ENCODE measurements at regions not wholly inside any gene's neighbourhood (a gene's known extent, or its start where the extent isn't known, plus 50 kb on each side); places are given as distances from the start of the nearest gene placed in this dataset.

DNA sequence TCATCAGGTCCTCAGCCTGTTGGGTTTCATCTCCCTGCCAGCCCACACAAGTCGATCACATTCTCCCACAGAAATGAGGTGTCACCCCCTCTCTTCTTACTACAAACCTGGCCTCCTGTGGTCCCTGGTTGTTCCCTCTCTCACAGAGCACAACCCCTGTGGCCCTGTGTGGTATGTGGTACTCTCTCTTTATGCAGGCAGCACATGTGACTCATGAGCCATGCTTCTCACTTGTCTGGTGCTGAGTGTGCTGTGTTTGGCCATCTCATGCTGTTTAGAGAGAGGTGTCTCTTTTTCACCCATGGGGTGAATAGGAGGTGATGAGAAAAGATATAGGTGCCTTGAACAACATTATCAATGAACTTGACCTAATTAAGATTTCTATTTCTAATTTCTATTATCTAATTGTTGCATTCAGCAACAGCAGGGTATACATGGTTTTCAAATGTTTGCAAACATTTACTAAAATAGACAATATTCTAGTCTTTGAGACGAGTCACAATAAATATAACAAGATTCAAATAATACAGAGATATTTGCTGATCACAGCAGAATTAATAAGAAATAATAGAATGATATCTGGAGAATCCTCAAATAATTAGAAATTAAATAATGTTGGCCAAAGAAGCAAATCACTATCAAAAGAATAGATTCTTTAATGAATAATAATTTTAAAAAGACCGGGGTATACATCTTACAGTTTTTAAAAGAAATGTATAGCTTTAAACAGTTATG, 633.8 kb upstream of the IGFBP3 start:
- Histone ChIP-seq H3K36me3 (ENCODE audit: insufficient read depth, low read length) (no peaks in the 10 kb centered on the region), H3K27ac (no peak overlapping the region), H3K9ac (ENCODE audit: insufficient read length) (no peak overlapping the region), H3K4me3 (no peak overlapping the region), H3K9me3 (ENCODE audit: low read depth, low read length) (no peaks in the 10 kb centered on the region)
- DNase-seq (ENCODE audit: low read depth, low spot score), result no peak
- TF ChIP-seq FOXP2 (optimal IDR thresholded peaks at IDR 0.05; ENCODE audit: control extremely low read depth, extremely low read length, insufficient read depth), result no peak
- TF ChIP-seq POLR2AphosphoS5 (IDR thresholded peaks at IDR 0.05; ENCODE audit: borderline replicate concordance, low read depth, low read length), result no peak
- TF ChIP-seq EZH2 (IDR thresholded peaks at IDR 0.05), result no peak

DNA sequence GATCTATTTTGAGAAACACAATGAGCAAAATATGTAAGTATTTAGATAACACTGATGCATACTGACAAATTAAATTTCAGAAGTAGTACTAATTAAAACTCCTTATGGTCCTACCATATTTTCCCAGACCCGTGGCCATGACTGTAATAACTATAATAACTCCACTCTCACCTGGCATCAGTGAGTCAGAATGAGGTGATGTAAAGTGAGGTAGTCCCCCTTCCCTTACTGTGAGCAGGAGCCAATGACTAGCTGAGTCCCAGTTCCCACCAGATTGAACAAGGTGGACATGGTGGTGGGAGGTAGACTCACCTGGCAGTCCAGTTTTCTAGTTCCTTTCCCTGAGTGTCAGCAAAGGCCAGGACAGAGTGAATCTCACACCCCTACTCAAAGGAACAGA, 630.5 kb upstream of the IGFBP3 start:
- Histone ChIP-seq H3K36me3 (ENCODE audit: insufficient read depth, low read length) (no peaks in the 10 kb centered on the region), H3K27ac (no peak overlapping the region), H3K9ac (ENCODE audit: insufficient read length) (no peak overlapping the region), H3K4me3 (no peak overlapping the region), H3K9me3 (ENCODE audit: low read depth, low read length) (no peaks in the 10 kb centered on the region)
- TF ChIP-seq EZH2 (IDR thresholded peaks at IDR 0.05), result no peak
- no peak for DNase-seq (ENCODE audit: low read depth, low spot score)

DNA sequence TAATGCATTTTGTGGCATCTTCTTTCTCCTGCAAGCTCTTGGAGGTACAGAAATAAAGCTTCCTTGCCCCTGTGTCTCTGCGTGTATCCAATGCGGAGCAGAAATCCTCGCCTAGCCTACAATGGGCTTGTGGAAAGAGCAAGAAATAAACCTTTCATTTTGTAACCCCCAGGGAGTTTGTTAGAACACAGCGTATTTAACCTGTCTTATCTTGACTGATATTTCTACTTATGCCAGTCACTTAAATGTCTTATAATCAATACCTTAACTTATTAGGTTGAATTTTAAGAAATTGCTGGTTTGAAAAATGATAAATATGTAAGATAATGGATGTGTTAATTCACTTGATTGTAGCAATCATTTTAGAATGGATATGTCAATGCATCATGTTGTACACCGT, 629.8 kb upstream of the IGFBP3 start:
- no peak for TF ChIP-seq FOXP2 (optimal IDR thresholded peaks at IDR 0.05; ENCODE audit: control extremely low read depth, extremely low read length, insufficient read depth)
- no peak for TF ChIP-seq EZH2 (IDR thresholded peaks at IDR 0.05)
- no peak for TF ChIP-seq POLR2AphosphoS5 (IDR thresholded peaks at IDR 0.05; ENCODE audit: borderline replicate concordance, low read depth, low read length)
- H3K4me3 ChIP-seq, result no peak overlapping the region
- no peak overlapping the region for H3K27ac ChIP-seq
- H3K9ac ChIP-seq (ENCODE audit: insufficient read length), result no peak overlapping the region
- DNase-seq (ENCODE audit: low read depth, low spot score), result no peak
- H3K9me3 ChIP-seq (ENCODE audit: low read depth, low read length), result no peaks in the 10 kb centered on the region
- H3K36me3 ChIP-seq (ENCODE audit: insufficient read depth, low read length), result no peaks in the 10 kb centered on the region

DNA sequence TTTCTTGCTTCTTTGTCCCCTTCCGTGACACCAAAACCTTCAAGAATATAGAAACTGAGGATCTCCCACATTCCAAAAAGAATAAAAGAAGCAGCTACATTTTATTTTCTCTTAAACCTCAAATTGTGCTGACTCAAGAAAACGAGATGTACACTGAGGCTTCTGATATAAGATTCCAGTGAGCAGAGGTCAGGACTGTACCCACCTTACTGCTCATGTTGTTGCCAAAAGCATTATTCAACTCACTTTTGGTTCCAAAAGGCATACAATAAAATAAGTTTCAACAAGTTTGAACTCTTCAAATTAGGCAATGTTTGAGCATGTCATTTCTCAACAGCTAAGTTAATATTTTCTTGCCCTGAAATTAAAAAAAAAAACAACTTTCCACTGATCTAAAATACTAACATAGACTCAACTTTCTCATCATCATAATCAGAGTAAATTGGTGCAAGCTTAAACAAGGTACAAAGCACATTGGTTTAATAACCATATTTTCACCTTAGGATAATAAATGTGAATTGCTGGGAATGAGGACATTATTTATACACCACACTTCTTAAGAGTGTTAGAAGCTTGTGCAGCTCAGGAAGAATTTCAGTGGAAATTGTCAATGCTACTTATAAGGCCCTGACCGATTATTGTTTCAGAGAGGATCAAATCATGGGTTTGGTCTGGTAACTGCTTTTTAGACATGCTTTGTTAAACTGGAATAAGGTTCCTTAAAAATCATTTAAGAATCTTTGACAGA, 629.0 kb upstream of the IGFBP3 start:
- H3K36me3 ChIP-seq (ENCODE audit: insufficient read depth, low read length), result no peaks in the 10 kb centered on the region
- no peaks in the 10 kb centered on the region for H3K9me3 ChIP-seq (ENCODE audit: low read depth, low read length)
- H3K27ac ChIP-seq, result no peak overlapping the region
- H3K4me3 ChIP-seq, result no peak overlapping the region
- DNase-seq (ENCODE audit: low read depth, low spot score), result no peak
- H3K9ac ChIP-seq (ENCODE audit: insufficient read length), result no peak overlapping the region
- TF ChIP-seq POLR2AphosphoS5 (IDR thresholded peaks at IDR 0.05; ENCODE audit: borderline replicate concordance, low read depth, low read length) (no peak), FOXP2 (optimal IDR thresholded peaks at IDR 0.05; ENCODE audit: control extremely low read depth, extremely low read length, insufficient read depth) (no peak), EZH2 (IDR thresholded peaks at IDR 0.05) (no peak)

DNA sequence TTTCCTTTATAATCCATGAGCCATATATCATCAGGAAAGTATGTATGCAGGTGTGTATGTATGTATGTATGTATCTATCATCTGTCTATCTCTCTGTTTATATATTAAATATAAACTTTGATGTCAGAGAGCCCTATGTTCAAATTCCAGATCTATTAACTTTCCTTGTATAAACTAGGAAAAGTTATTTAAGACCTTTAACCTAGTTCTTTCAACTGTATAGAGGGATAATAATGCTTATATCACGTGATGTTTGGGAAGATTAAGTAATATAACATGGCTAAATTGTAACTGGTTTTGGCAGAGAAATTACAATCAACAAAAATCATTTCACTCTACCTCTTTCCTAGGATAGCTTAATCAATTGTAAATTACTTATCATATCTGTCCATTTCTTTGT, 628.3 kb upstream of the IGFBP3 start:
- DNase-seq (ENCODE audit: low read depth, low spot score), result no peak
- Histone ChIP-seq H3K9ac (ENCODE audit: insufficient read length) (no peak overlapping the region), H3K9me3 (ENCODE audit: low read depth, low read length) (no peaks in the 10 kb centered on the region), H3K36me3 (ENCODE audit: insufficient read depth, low read length) (no peaks in the 10 kb centered on the region), H3K4me3 (no peak overlapping the region), H3K27ac (no peak overlapping the region)
- TF ChIP-seq POLR2AphosphoS5 (IDR thresholded peaks at IDR 0.05; ENCODE audit: borderline replicate concordance, low read depth, low read length) (no peak), EZH2 (IDR thresholded peaks at IDR 0.05) (no peak), FOXP2 (optimal IDR thresholded peaks at IDR 0.05; ENCODE audit: control extremely low read depth, extremely low read length, insufficient read depth) (no peak)

DNA sequence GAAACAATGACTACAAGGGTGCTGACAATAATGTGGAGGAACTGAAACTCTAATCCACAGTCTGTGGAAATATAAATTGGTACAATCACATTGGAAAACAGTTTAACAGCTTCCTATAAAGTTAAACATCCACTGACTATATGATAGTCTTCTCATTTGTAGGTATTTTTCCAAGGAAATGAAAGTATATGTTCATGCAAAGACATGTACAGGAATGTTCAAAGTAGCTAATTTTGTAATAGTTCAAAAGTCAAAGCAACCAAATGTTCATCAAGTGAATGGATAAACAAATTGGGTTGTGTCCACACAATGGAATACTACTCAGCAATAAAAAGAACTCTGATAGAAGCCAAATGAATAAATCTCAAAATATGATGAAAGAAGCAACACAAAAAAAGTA, 626.0 kb upstream of the IGFBP3 start:
- Histone ChIP-seq H3K9ac (ENCODE audit: insufficient read length) (no peak overlapping the region), H3K4me3 (no peak overlapping the region), H3K36me3 (ENCODE audit: insufficient read depth, low read length) (no peaks in the 10 kb centered on the region), H3K27ac (no peak overlapping the region), H3K9me3 (ENCODE audit: low read depth, low read length) (no peaks in the 10 kb centered on the region)
- no peak for DNase-seq (ENCODE audit: low read depth, low spot score)
- TF ChIP-seq EZH2 (IDR thresholded peaks at IDR 0.05) (no peak), FOXP2 (optimal IDR thresholded peaks at IDR 0.05; ENCODE audit: control extremely low read depth, extremely low read length, insufficient read depth) (no peak), POLR2AphosphoS5 (IDR thresholded peaks at IDR 0.05; ENCODE audit: borderline replicate concordance, low read depth, low read length) (no peak)

DNA sequence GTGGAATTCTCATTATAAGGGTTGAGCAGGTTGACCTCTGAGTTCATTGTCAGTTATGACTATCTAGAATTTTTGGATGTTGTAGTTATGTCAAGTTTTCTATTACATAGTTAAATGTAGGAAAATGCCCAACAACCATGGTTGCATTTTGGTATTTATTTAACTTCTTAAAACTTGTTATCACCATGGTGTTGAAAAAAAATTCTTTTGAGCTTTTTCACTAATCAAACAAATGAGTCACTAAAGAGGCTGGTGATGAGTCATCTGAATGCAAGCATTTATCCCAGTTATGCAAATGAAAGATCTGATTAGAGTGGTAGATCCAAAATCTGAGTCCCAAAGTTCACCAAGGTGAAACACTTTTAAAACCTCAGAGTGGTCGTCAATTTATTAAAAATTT, 624.7 kb upstream of the IGFBP3 start:
- TF ChIP-seq EZH2 (IDR thresholded peaks at IDR 0.05) (no peak), FOXP2 (optimal IDR thresholded peaks at IDR 0.05; ENCODE audit: control extremely low read depth, extremely low read length, insufficient read depth) (no peak), POLR2AphosphoS5 (IDR thresholded peaks at IDR 0.05; ENCODE audit: borderline replicate concordance, low read depth, low read length) (no peak)
- H3K4me3 ChIP-seq, result no peak overlapping the region
- no peaks in the 10 kb centered on the region for H3K36me3 ChIP-seq (ENCODE audit: insufficient read depth, low read length)
- no peak overlapping the region for H3K27ac ChIP-seq
- no peak overlapping the region for H3K9ac ChIP-seq (ENCODE audit: insufficient read length)
- no peak for DNase-seq (ENCODE audit: low read depth, low spot score)
- H3K9me3 ChIP-seq (ENCODE audit: low read depth, low read length), result no peaks in the 10 kb centered on the region

DNA sequence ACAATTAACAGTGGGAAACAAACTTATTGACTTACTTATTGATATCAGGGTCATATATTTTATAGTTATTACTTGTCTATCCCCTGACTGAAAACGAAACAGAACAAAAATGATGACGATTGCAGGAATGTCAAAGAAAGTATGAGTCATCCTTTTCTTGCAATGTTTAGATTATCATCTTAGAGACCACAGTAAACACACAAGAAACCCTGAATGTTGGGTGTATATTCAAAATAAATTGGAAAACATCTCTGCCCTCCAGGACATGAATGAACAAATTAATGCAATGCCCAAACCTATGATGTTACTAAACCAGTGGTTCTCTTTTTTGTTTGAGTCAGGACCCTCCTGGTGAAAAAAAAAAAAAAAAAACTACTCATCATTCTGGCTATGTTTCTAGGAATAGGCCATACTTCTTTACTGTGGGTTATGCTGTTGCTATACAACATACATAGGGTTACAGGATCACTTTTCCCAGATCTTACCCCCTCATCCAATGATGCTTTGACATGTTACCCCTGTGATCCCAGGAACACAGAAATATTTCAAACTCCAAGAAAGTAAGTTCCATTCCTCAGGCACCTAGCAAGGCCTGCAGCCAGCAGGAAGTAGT, 623.4 kb upstream of the IGFBP3 start:
- H3K9ac ChIP-seq (ENCODE audit: insufficient read length), result no peak overlapping the region
- TF ChIP-seq FOXP2 (optimal IDR thresholded peaks at IDR 0.05; ENCODE audit: control extremely low read depth, extremely low read length, insufficient read depth) (no peak), POLR2AphosphoS5 (IDR thresholded peaks at IDR 0.05; ENCODE audit: borderline replicate concordance, low read depth, low read length) (no peak), EZH2 (IDR thresholded peaks at IDR 0.05) (no peak)
- no peak for DNase-seq (ENCODE audit: low read depth, low spot score)

More for the DNA sequence above, 623.4 kb upstream of the IGFBP3 start:
- Histone ChIP-seq H3K4me3 (no peak overlapping the region), H3K9me3 (ENCODE audit: low read depth, low read length) (no peaks in the 10 kb centered on the region), H3K36me3 (ENCODE audit: insufficient read depth, low read length) (no peaks in the 10 kb centered on the region), H3K27ac (no peak overlapping the region)

All from SK-N-MC (cell line).